Right lobe of liver (tissue), 6 donors: ENCODE measurements at regions not wholly inside any gene's neighbourhood (a gene's known extent, or its start where the extent isn't known, plus 50 kb on each side); places are given as distances from the start of the nearest gene placed in this dataset.

Source experiments
- ATAC-seq, 4 donors: fragments of 200-7000 bp; cut with Tn5 transposase; one replicate each; pipeline ENCODE4 v1.9.1; 2020; ENCODE audit warnings: mild to moderate bottlenecking in 4 of 4, moderate library complexity in 4 of 4
- DNase-seq, 3 donors: peaks; one replicate each; pipeline ENCODE4 v3.0.0-alpha.2; 2020
- H3K27ac ChIP-seq, 3 donors: fragments of 200-600 bp; one replicate each; pipeline ENCODE4 v1.8.0; 2022
- H3K27me3 ChIP-seq, 2 donors: fragments of 200-600 bp; one replicate each; pipeline ENCODE4 v1.8.0; 2022
- H3K36me3 ChIP-seq, 4 donors: fragments of 200-600 bp; sonication (generic) in 1 of 4; one replicate each; pipeline versions ENCODE4 v1.5.1 to v1.8.0; 2017 to 2022; ENCODE audit warnings: control low read depth in 1 of 4
- H3K4me1 ChIP-seq, 4 donors: fragments of 200-600 bp; sonication (generic) in 1 of 4; one replicate each; pipeline versions ENCODE4 v1.5.1 to v1.8.0; 2017 to 2022; ENCODE audit warnings: control low read depth in 1 of 4
- H3K4me3 ChIP-seq, 3 donors: fragments of 200-600 bp; one replicate each; pipeline ENCODE4 v1.8.0; 2022
- H3K9me3 ChIP-seq, 4 donors: fragments of 200-600 bp; sonication (generic) in 1 of 4; one replicate each; pipeline versions ENCODE4 v1.5.1 to v1.8.0; 2017 to 2022; ENCODE audit warnings: control low read depth in 1 of 4
- POLR2A ChIP-seq: fragments of 450-650 bp; IDR thresholded peaks from one replicate; pipeline ENCODE4 v1.6.1; 2017; ENCODE audit warnings: antibody characterized with exemption, mild to moderate bottlenecking
- WGBS: methylation state at CpG from one replicate; pipeline ENCODE4 v1.1.6; 2018; ENCODE audit warnings: low coverage, low lambda C conversion rate; ENCODE audit not compliant: insufficient coverage; ENCODE audit errors: missing lambda C conversion rate; 5-methylcytosine and 5-hydroxymethylcytosine counted together
- intact Hi-C, 2 donors: fragments of 100-400 bp; cut with DNase I; formaldehyde crosslinking; loops; one replicate each; pipeline versions ENCODE4 v1.11.2 to v1.14.1; 2022
- TF ChIP-seq, protein P1 (sequence below), 4 donors: fragments of 200-600 bp in 3 of 4; fragments of 450-650 bp in 1 of 4; IDR thresholded peaks; one replicate each; pipeline versions ENCODE4 v1.5.1 to v1.8.0; 2016 to 2022; ENCODE audit warnings: antibody characterized with exemption in 4 of 4, mild to moderate bottlenecking in 2 of 4
- donor health status: DM: no; HTN: yes; CAD: no.
- donor health status: DM: no; HTN: no; CAD: no.
- donor health status: DM: no; HTN: no; CAD: no.
- donor health status: DM: no; HTN: yes; CAD: no.
- donor health status: DM: no; HTN: yes; CAD: no.

DNA sequence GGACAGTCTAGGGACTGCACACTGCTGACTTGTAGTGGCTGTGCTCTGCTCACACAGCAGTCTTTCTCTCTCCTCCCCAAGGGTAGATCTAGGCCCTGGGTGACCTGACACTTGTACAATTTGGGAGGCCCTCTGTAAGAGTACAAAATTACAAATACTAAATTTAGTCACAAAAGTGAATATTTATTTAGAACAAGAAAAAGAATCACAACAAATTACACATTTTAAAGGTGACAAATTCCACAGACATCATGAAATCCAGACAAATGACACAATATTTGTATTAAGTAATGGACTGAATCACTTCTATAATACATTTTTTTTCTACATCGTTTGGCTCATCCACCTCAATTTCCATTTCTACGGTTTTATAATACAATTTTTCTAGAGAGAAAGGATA is 496.4 kb downstream of the TXNL1 start:
- no peak for TF ChIP-seq POLR2A
- TF ChIP-seq, protein P1, sequence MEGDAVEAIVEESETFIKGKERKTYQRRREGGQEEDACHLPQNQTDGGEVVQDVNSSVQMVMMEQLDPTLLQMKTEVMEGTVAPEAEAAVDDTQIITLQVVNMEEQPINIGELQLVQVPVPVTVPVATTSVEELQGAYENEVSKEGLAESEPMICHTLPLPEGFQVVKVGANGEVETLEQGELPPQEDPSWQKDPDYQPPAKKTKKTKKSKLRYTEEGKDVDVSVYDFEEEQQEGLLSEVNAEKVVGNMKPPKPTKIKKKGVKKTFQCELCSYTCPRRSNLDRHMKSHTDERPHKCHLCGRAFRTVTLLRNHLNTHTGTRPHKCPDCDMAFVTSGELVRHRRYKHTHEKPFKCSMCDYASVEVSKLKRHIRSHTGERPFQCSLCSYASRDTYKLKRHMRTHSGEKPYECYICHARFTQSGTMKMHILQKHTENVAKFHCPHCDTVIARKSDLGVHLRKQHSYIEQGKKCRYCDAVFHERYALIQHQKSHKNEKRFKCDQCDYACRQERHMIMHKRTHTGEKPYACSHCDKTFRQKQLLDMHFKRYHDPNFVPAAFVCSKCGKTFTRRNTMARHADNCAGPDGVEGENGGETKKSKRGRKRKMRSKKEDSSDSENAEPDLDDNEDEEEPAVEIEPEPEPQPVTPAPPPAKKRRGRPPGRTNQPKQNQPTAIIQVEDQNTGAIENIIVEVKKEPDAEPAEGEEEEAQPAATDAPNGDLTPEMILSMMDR (IDR thresholded peaks at IDR 0.05): no peak
- 68% methylated on average over 2 of the region's 2 CpGs for WGBS
- no peaks in the 10 kb centered on the region for H3K27me3 ChIP-seq
- no peak for ATAC-seq
- no peak overlapping the region for H3K4me3 ChIP-seq
- no peak overlapping the region for H3K27ac ChIP-seq
- no peaks in the 10 kb centered on the region for H3K36me3 ChIP-seq
- H3K4me1 ChIP-seq: no peaks in the 10 kb centered on the region
- intact Hi-C loops: no loop called here
- DNase-seq: no peak
- H3K9me3 ChIP-seq: no peaks in the 10 kb centered on the region

DNA sequence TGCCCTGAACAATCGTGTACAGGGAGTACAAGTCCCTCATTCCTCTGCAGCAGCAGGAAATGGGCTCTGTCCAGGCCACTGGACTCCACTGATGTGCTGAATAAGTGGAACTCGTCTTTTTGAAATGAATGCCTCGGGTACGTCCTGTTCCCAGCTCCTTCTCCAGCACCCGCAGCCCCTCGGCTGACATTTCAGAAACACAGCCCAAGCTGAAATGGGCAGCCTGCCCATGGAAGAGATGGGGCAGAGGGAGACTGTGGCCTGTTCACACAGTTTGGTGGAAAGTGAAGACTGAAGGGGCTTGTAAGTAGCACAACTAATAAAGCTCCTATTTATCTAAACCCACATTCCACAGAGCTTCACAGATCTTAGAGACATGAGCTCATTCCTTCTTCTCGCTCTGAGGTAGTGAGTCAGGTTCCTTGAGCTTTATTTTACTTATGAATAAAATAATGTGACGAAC is 498.6 kb downstream of the TXNL1 start:
- Histone ChIP-seq H3K4me1 (no peaks in the 10 kb centered on the region), H3K9me3 (no peaks in the 10 kb centered on the region), H3K27me3 (no peaks in the 10 kb centered on the region), H3K27ac (peak overlapping the region in 1 of 3 donors; percentile 40), H3K4me3 (no peak overlapping the region), H3K36me3 (no peaks in the 10 kb centered on the region)
- TF ChIP-seq, protein P1 (IDR thresholded peaks at IDR 0.05): no peak
- TF ChIP-seq POLR2A: no peak
- WGBS: 60% methylated on average over 8 of the region's 8 CpGs
- ATAC-seq (peak; percentile 14 to 78 (median 46)), DNase-seq (peak in 1 of 3 donors; percentile 14)
- intact Hi-C loops: no loop called here

DNA sequence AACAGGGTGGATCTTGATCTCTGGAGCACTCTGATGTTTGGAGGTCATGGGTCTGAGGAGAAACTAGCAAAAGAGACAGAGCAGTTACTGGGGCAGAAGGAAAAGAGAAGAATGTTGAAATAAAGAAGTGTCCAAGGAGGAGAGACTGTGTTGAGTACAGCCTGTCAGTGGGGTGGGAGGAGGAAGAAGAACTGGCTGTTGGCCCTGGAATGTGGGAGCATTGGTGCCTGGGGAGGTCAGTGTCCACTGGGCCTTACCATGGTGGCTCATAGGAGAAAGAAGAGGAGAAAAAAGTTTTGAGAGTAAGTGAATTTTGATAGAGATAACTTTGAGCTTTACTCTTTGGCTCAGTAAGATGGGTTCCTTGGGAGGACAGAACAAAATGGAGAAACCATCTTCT is 499.0 kb downstream of the TXNL1 start:
- DNase-seq: no peak
- peak in 2 of 4 donors; percentile 37 to 54 for ATAC-seq
- TF ChIP-seq, protein P1 (IDR thresholded peaks at IDR 0.05): no peak
- no peak for TF ChIP-seq POLR2A
- Histone ChIP-seq H3K27ac (peak overlapping the region in 1 of 3 donors; percentile 40), H3K9me3 (no peaks in the 10 kb centered on the region), H3K36me3 (no peaks in the 10 kb centered on the region), H3K4me3 (no peak overlapping the region), H3K4me1 (no peaks in the 10 kb centered on the region), H3K27me3 (no peaks in the 10 kb centered on the region)
- intact Hi-C loops: no loop called here

DNA sequence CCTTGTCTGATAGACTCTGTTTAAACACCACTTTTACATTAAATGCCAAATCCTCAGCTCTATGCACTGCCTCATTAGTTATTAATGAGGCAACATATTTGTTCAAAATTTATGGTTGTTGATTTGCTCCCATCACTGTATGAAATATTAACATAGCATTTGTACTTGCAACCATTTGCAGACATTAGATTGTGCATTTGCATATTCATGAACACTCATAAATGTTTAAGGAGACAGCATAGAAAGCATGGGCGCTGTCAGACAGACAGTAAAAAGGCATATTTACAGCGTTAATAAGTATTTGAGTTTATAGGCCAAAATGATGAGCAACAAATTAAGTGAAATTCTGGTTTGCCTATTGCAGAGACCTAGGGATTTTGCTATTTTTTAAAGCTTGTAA is 502.3 kb downstream of the TXNL1 start:
- no peaks in the 10 kb centered on the region for H3K4me1 ChIP-seq
- 70% methylated on average over 2 of the region's 2 CpGs for WGBS
- ATAC-seq (no peak), DNase-seq (no peak)
- H3K9me3 ChIP-seq: no peaks in the 10 kb centered on the region
- no peak overlapping the region for H3K4me3 ChIP-seq
- no peaks in the 10 kb centered on the region for H3K36me3 ChIP-seq
- intact Hi-C loops: no loop called here
- H3K27me3 ChIP-seq: no peaks in the 10 kb centered on the region
- TF ChIP-seq POLR2A: no peak
- TF ChIP-seq, protein P1 (IDR thresholded peaks at IDR 0.05): no peak
- no peak overlapping the region for H3K27ac ChIP-seq

DNA sequence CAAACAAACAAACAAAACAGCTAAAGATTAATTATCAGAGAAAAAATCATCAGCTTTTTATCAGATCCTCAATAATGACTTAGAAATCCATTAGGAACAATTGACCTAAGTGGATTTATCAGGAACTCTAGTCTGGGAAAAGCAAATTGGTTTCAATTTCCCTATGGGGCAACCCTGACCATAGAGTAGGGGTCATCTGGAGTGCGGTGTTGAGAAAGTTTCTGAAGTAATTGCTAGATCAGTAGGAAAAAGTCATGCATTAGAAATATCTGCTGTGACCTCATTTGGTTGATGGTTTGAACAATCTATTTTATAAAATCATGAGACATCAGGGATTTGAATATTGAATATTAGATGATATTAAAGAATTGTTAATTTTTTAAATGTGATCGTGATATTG is 507.9 kb downstream of the TXNL1 start:
- no peaks in the 10 kb centered on the region for H3K36me3 ChIP-seq
- no peak for ATAC-seq
- TF ChIP-seq, protein P1 (IDR thresholded peaks at IDR 0.05): no peak
- no peak for TF ChIP-seq POLR2A
- no peaks in the 10 kb centered on the region for H3K4me1 ChIP-seq
- intact Hi-C loops: no loop called here
- no peak overlapping the region for H3K4me3 ChIP-seq
- no peak overlapping the region for H3K27ac ChIP-seq
- no peak for DNase-seq
- no peaks in the 10 kb centered on the region for H3K27me3 ChIP-seq
- WGBS: 86% methylated on average over 2 of the region's 2 CpGs
- no peaks in the 10 kb centered on the region for H3K9me3 ChIP-seq
